SK-N-DZ (cell line): ENCODE measurements at regions not wholly inside any gene's neighbourhood (a gene's known extent, or its start where the extent isn't known, plus 50 kb on each side); places are given as distances from the start of the nearest gene placed in this dataset.
"Not testable (repeated sequence)": the region's sequence is repeated elsewhere in the genome, so short reads cannot be mapped to it uniquely, and the experiment has no call there.

Experiments used
- DNase-seq: peaks from one replicate; pipeline ENCODE4 v3.0.0-alpha.2; 2015; ENCODE audit warnings: low spot score

DNA sequence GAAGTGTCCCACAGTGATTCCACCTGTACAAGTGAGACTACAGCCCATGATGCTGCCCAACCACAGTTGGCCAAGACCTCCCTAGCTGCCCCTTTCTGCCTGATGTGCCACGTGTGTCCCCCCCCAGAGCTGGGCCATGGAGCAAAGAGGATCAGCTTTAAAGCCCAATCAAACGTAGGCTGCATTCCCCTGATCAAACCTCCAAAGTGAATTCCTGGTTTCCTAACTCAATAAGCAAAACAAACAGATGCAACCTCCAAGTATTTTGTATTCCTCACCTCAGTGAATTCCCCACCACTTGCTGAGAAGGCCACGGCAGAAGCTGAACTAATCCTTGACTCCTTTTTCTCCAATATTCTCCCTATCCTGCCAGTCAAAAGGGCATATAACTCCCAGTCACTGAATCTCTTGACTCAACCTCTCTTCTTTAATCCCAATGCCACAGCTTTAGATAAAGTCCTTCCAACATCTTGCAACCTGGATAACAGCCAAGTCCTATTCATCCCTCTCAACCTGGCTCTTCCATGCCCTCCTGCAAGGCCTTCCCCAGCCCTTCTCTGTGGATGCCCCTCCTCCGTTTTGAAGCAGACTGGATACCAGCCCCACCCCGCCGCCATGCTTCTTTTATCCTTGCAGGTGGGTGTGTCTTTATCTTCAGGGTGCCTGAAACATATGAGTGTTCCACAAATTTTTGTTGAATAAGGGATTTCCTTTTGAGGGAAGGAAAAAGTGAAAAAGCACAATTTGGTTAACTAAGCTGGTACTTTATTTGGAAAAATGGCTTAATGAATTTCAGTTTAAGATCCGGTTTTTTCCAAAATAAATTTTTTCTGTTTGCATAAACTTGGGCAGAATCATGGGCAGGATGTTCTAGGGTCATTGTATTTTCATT is 285.2 kb upstream of the MKLN1 start:
- DNase-seq: no peak

DNA sequence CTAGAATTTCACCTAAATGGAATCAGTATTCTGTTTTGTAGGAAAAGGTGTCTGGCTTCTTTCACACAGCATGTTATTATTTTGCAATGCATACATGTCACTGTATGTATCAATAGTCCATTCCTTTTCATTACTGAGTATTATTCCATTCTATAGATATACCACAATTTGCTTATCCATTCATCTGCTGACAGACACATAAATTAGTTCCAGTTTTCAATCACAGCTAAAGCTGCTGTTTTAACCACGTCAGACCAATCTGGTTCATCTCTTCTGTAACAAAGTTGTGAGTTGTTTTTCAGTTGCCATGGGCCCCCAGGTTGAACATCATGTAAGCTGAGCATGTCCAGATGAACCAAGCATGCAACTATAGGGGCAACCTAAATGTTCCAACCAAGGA is 282.1 kb upstream of the MKLN1 start:
- no peak for DNase-seq

DNA sequence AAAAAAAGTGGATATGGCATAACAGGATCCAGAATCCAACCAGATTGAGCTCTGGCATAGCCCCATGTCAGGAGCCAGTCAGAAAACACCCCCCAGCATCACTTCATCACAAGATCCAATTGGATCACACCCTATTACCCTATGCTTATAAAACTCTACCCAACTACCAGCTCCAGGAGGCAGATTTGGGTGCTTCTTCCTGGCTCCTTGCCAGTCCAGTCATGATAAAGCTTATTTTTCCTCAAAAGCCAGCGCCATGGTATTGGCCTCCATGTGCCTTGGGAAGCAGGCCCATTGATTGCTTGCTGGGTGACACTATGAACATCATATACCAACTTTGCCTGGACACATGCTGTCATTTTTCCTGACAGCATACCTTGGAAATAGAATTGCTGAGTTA is 281.4 kb upstream of the MKLN1 start:
- no peak for DNase-seq

DNA sequence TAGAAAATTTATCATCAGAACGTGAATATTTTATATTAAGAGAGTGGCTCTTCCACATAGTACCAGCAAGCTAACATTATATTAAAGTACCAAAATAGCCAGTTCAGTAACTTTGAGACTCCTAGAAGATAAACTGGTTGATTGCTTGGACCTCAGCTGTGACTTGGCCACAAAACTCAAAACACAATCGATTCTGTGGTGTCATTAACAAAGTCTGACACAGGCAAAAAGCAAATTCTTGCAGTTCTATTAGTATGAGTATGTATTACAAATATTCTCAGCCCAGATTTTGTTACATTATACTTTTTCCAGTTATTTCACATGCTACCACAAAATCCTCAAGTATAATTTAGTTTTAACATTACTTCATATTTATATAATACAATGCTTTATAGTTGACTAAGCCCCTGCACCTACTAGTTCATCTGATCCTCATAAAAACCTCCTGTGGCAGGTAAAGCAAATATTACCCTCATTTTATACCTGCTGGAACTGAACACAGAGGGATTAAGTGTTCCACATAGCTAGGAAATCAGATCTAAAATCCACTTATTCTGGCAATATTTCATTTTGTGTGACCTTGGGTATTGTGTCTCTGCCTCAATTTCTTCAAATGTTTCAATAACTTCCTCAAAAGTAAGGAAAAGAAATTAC is 279.9 kb upstream of the MKLN1 start:
- DNase-seq: no peak

DNA sequence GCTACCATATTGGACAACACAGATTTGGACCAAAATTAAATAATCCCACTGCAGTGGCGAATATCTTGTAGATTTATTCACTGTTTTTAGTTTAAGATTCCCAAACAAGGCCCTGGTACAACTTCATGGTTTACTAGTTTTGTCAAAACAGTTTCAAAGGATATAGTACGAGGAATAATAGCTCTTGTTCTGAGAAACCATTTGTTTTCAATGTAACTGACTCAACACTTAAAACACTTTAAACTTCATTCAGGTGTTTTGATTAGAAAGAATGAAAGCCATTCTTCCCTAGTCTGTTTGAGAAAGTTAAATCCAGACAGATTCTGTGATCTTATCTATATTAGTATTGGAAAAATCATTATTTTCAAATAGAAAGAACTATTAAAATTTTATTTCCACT is 276.4 kb upstream of the MKLN1 start:
- no peak for DNase-seq

DNA sequence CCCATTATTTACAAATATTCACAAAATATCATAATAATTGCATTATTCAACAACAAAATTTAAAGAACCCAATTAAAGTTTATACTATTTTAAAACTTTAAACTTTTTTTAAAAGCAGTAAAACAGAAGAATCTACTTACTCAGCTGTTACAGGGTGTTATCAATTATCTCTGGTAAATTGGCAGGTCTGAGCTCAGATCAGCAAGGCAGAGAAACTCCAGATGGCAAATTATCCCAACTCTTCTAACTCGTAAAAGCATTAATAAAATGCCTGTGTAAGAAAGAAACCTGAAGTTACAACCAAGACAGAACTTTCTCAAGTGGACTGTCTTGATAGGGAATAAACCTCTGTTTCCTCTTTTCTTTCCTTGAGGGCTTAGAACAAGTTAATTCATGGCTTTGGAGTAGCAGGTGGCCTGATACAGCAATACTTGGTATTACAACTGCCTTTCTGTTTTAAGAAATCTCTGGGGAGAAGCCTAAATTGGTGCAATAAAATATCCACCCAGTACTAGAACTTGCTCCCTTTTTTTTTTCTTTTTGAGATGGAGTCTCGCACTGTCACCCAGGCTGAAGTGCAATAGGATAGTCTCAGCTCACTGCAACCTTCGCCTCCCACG is 275.3 kb upstream of the MKLN1 start:
- peak; percentile 47 for DNase-seq

DNA sequence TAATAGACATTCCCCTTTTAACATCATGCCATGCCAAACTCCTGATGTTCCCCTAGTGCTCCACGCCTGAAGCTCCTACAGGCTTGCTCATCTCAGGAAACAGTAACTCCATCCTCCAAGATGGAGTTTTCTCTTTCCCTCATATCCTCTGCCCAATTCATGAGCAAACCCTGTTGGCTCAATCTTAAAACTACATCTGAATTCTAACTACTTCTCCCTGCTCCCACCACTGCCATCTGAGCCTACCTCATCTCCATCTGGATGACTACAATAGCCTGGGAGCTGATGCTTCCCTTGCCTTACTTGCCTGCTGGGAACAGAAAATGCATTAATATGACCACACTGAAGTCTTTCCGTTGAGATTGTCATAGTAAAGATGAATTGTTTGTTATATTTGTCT is 271.7 kb upstream of the MKLN1 start:
- no peak for DNase-seq

DNA sequence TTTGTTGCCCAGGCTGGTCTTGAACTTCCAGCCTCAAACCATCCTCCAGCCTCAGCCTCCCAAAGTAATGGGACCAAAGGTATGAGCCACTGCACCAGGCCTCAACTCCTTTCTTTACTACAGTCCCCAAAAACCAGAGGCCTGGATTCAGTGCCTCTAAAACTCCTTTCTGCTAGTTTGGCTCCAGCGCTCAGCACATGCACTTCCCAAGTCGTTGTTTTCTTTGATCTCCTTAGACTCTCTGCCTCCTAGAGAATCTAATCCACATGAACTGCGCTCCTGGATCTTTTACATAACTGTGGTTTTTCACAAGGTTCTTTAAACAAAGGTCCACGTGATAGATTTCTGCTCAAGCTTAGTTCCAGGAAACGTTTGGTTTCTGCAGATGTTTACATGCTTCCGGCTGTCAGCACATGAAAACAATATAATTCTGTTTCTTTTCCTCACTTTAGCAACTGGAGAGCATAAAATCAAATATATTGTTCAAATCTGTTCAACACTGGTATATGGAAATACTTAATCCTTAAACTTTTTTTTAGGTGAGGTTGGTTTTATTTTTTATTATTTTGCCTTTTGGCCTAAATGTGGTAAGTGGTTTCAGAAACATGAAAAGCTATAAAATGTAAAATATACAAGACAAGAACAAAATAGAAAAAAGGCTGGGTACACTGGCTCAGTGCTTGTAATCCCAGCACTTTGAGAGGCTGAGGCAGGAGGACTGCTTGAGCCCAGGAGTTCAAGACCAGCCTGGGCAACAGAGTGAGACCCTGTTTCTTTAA is 270.5 kb upstream of the MKLN1 start:
- no peak for DNase-seq

DNA sequence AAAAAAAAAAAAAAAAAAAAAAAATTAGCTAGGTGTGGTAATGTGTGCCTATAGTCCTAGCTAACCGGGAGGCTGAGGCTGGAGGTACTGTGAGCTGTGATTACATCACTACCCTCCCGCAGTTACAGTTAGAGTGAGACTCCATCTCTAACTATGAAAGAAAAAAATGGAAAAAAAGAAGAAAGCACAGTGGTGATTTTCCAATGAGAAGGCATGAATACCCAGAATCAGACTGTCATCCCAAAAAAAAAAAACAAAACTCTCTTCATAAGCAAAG is 269.9 kb upstream of the MKLN1 start:
- no peak for DNase-seq

DNA sequence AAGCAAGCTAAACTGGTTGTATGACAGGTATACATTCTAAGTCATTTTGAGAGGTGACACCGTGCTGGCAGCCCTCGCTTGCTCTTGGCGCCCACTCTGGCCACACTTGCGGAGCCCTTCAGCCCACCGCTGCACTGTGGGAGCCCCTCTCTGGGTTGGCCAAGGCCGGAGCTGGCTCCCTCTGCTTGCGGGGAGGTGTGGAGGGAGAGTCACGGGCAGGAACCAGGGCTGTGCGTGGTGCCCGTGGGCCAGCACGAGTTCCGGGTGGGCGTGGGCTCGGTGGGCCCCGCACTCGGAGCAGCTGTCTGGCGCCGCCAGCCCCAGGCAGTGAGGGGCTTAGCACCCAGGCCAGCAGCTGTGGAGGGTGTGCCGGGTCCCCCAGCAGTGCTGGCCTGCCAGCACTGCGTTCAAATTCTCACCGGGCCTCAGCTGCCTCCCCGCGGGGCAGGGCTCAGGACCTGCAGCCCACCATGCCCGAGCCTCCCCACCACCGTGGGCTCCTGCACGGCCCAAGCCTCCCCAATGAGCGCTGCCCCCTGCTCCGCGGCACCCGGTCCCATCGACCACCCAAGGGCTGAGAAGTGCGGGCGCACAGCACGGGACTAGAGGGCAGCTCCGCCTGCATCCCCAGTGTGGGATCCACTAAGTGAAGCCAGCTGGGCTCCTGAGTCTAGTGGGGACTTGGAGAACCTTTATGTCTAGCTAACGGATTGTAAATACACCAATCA is 269.0 kb upstream of the MKLN1 start:
- DNase-seq: not testable (repeated sequence)

DNA sequence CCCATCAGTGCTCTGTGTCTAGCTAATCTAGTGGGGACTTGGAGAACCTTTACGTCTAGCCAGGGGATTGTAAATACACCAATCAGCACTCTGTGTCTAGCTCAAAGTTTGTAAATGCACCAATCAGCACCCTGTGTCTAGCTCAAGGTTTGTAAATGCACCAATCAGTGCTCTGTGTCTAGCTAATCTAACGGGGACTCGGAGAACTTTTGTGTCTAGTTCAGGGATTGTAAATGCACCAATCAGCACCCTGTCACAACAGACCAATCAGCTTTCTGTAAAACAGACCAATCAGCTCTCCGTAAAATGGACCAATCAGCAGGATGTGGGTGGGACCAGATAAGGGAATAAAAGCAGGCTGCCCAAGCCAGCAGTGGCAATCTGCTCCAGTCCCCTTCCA is 268.3 kb upstream of the MKLN1 start:
- DNase-seq: not testable (repeated sequence)

DNA sequence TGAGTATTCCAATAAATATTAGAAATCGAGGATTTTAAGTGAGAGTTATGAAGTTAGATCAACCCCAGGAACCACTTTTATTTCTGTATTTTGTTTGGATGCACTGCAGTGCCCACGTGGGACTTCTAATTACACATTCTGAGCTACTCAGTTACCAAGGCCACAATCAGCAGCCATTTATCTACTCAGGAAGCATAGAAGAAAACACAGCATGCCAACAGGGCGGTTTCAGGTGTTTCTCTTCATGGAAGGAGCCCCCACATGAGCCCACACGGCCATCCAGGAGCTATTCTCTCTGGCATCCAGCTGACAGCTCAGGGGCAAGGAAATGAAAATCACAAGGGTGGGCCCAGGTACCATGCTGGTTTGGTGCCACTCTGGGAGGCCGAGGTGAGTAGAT is 266.5 kb upstream of the MKLN1 start:
- no peak for DNase-seq

DNA sequence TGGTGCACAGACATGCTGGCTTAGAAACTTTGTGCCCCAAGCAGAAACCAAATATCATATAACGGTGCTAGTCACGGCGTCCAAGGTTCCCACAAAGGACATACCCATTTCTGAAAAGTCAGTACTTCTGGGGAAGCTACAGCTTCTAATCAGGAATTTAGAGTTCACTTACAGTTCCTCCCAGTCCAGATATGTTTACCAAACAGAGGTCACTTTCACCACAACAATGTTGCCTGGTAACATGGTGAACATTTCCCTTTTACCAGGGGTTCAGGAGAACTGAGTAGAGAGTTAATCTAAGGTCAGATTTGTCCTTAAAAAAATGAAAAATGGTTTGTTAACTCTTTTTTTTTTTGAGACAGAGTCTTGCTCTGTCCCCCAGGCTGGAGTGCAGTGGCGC is 265.9 kb upstream of the MKLN1 start:
- DNase-seq: no peak

DNA sequence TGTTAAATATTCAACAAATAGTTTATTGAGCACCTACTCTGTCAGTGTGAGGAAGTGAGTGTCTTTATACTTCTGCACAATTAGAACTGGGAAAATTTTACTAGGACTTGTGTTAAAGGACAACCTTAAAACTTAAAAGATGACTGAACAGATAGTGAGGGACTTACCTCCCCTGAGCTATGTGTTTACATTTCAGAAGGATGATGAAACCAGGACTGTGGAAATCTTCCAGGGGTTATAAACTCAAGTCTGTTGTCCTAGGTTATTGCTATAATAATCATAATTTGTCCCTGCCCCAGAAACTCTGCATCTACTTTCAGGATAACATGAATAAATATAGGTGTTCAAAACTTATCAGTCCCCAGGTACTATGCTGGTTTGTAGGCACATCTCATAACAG is 261.0 kb upstream of the MKLN1 start:
- DNase-seq: no peak

DNA sequence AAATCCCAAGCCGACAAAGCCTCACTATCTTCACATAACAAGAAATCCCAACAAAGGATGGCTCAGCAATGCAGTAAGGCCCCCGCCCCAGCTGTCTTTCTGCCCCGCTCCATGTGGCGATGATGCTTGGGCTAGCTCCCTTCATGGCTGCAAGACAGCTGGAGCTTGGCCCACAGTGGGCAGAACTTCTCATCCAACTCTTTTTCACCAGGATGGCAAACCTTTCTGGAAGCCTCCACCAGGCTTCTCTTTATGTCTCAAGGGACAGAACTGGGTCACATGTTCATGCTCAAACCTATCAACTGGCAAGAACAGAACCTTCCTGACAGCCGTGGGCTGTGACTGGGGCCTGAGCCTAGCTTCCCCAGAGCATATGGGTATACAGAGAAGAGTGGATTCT is 260.5 kb upstream of the MKLN1 start:
- no peak for DNase-seq

DNA sequence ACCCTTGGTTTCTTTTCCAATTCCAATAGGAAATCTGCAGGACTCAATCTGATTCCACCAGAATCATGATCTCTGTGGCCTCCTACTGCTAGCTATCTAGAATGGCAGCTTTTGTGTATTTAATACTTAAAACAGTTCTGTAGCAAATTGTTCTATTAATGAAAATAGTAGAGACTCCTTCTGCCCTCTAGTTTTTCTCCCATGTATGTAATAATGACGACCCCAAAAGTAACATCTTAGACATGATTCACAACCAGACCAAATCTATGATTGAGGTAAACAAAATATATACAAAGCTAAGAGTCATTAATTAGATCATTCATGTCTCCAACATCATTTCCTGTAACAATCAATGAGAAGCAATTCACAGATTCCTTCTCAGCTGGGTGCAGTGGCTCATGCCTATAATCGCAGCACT is 259.1 kb upstream of the MKLN1 start:
- no peak for DNase-seq

DNA sequence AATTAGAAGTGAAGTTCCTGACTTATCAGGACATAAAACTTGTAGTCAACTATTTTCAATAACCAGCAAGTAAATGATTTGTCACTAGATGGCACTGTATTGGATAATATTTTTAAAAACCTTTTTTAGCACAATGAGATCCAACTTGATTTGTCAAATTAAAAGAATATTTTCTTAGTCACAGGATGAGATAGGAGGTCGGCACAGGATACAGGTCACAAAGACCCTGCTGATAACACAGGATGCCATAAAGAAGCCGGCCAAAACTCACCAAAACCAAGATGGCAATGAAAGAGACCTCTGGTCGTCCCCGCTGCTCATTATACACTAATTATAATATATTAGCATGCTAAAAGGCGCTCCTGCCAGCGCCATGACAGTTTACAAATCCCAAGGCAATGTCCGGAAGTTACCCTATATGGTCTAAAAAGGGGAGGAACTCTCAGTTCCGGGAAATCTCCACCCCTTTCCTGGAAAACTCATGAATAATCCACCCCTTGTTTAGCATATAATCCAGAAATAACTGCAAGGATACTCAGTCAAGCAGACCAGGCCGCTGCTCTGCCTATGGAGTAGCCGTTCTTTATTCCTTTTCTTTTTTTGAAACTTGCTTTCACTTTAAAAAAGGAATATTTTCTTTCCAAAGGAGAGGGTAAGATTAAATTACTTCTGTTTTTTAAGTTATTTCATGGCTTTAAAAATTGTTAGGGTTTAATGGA is 255.7 kb upstream of the MKLN1 start:
- no peak for DNase-seq

DNA sequence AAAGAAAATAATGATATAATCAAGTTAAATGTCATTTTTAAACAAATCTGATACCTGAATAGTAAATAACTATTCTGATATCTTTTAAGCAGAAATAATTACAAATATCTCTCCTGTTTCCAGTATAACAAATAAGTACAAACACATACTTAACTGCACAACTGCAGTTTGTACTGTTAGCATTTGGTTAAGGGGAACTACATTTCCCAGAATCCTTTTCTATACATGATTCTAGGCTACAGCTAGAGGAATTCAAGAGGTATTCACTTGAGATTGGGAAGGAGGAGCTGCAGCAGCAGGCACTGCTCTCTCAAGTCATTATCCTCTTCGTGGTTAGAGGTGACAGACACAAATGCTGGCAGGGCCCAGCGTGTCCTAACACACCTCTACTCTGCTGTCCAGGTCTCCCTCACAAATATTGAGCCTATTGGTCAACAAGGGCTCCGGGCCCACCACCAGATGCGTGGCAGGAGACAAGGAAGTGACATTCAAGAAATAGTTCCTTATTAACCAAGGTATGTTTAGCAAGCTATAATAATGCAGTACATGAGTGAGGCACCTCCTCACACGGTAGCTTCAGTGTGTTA is 255.1 kb upstream of the MKLN1 start:
- DNase-seq: no peak

DNA sequence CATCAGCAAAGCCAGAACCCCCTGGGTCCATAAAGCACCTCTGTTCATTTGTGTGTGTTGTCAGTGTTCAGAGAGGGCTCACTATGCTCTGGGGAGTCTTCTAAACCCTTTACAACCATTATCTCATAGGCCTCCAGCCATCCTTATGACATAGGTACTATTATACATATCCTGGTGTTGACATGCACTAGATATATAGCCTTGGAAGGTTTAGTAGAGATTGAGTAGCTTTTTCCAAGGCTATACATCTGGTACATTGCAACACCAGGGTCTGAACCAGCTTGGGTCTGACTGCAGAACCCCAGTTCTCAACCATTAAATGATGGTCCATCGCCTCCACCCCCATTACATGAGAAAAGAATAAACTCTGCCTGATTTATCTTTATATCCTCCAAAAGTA is 253.6 kb upstream of the MKLN1 start:
- DNase-seq: no peak

DNA sequence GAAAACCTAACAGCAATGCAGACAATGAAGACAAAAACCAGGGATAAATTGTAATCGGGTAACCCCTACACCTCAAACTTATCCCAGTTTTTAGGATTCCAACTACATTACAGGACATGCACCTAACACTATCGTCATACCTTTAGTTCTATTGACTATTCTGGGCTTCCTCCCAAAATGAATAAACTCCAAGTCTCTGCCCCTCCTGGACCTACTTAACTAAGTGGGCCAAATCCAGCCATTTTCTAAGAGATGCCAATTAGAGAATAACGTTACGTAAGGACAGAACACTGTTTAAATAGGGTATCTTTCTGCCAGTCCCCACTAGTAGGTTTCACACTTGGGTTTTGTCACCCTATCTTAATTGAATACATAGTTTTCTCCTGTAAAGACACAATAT is 253.1 kb upstream of the MKLN1 start:
- no peak for DNase-seq

DNA sequence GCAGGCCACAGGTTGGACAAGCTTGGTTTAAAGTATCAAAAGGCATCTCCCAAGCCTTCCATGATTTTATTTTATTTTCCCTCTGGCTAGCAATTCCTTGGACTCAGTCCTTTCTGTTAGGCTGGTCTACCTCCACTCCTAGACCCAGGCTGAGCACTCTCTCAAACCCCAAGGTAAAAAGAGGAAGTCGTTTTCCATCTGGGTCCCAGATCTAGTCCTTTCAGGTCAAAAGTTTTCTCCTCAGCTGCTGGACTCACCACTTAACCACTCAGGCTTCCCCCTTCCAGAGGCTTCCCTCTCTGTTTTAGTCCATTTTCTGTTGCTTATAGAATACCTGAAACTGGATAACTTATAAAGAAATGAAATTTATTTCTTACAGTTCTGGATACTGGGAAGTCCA is 252.3 kb upstream of the MKLN1 start:
- no peak for DNase-seq
